Sigmoid colon (tissue), 6 donors: ENCODE measurements at regions not wholly inside any gene's neighbourhood (a gene's known extent, or its start where the extent isn't known, plus 50 kb on each side); places are given as distances from the start of the nearest gene placed in this dataset.

Experiments used
- DNase-seq: peaks from one replicate; pipeline ENCODE4 v3.0.0-alpha.2; 2019
- H3K27ac ChIP-seq, 4 donors: fragments of 200-600 bp; sonication (generic); one replicate each; pipeline ENCODE4 v1.5.1; 2016 to 2019; ENCODE audit warnings: mild to moderate bottlenecking in 1 of 4
- H3K27me3 ChIP-seq, 3 donors: fragments of 200-600 bp; sonication (generic); one replicate each; pipeline ENCODE4 v1.5.1; 2019; ENCODE audit warnings: mild to moderate bottlenecking in 1 of 3
- H3K36me3 ChIP-seq, 4 donors: fragments of 200-600 bp; sonication (generic); one replicate each; pipeline ENCODE4 v1.5.1; 2016 to 2019
- H3K4me1 ChIP-seq, 4 donors: fragments of 200-600 bp; sonication (generic); one replicate each; pipeline ENCODE4 v1.5.1; 2017 to 2019
- H3K4me3 ChIP-seq, 4 donors: fragments of 200-600 bp; sonication (generic); one replicate each; pipeline ENCODE4 v1.5.1; 2017 to 2019; ENCODE audit warnings: mild to moderate bottlenecking in 2 of 4, moderate library complexity in 1 of 4
- H3K9me3 ChIP-seq, 4 donors: fragments of 200-600 bp in 3 of 4; sonication (generic) in 3 of 4; one replicate each; pipeline versions ENCODE4 v1.5.1 to v1.6.1; 2013 to 2019
- CTCF ChIP-seq, 4 experiments: fragments of 450-650 bp in 3 of 4; fragments of 200-600 bp in 1 of 4; IDR thresholded peaks; one replicate each; pipeline ENCODE4 v1.5.1; 2016 to 2019; ENCODE audit warnings: antibody characterized with exemption in 4 of 4, mild to moderate bottlenecking in 3 of 4, moderate library complexity in 2 of 4
- EP300 ChIP-seq, 4 donors: sonication (generic); formaldehyde crosslinking; IDR thresholded peaks; one replicate each; pipeline ENCODE4 v1.6.1; 2017; ENCODE audit warnings: antibody characterized with exemption in 4 of 4
- POLR2A ChIP-seq, 2 donors: fragments of 450-650 bp; IDR thresholded peaks; one replicate each; pipeline ENCODE4 v1.6.1; 2016; ENCODE audit warnings: antibody characterized with exemption in 2 of 2, mild to moderate bottlenecking in 2 of 2, moderate library complexity in 2 of 2
- POLR2AphosphoS5 ChIP-seq, 4 donors: sonication (generic); formaldehyde crosslinking; IDR thresholded peaks; one replicate each; pipeline ENCODE4 v1.6.1; 2017; ENCODE audit warnings: antibody characterized with exemption in 4 of 4
- WGBS, 2 donors: extraction: QIAGEN DNeasy Blood & Tissue Kit; methylation state at CpG; one replicate each; pipeline ENCODE4 v1.1.7; 2013; 5-methylcytosine and 5-hydroxymethylcytosine counted together
- intact Hi-C: fragments of 100-400 bp; cut with DNase I; formaldehyde crosslinking; loops from one replicate; pipeline ENCODE4 v1.15.1; 2023
- donor health status: healthy with polysubstance abuse.
- donor health status: healthy.

GRCh38 chr2:81148323-81148722 lies 843.8 kb upstream of the LRRTM1 start:
- H3K4me3 ChIP-seq = no peak overlapping the region
- 79 to 82% methylated on average over 4 of the region's 4 CpGs for WGBS, 2 donors
- DNase-seq = no peak
- no peaks in the 10 kb centered on the region for H3K36me3 ChIP-seq
- no peaks in the 10 kb centered on the region for H3K4me1 ChIP-seq
- H3K27me3 ChIP-seq = no peaks in the 10 kb centered on the region
- no peak overlapping the region for H3K27ac ChIP-seq
- TF ChIP-seq CTCF (IDR thresholded peaks at IDR 0.05) (no peak), EP300 (IDR thresholded peaks at IDR 0.05) (no peak), POLR2A (IDR thresholded peaks at IDR 0.05) (no peak), POLR2AphosphoS5 (IDR thresholded peaks at IDR 0.05) (no peak)
- H3K9me3 ChIP-seq = no peaks in the 10 kb centered on the region
- intact Hi-C loops = no loop called here

GRCh38 chr2:81136296-81136695 lies 831.7 kb upstream of the LRRTM1 start:
- Histone ChIP-seq H3K4me3 (no peak overlapping the region), H3K27me3 (no peaks in the 10 kb centered on the region), H3K4me1 (no peaks in the 10 kb centered on the region), H3K27ac (no peak overlapping the region), H3K36me3 (no peaks in the 10 kb centered on the region), H3K9me3 (peaks cover 0 to 6% (median 0%) of the 10 kb centered on the region in 4 donors)
- TF ChIP-seq EP300 (IDR thresholded peaks at IDR 0.05) (no peak), POLR2A (IDR thresholded peaks at IDR 0.05) (no peak), CTCF (IDR thresholded peaks at IDR 0.05) (no peak)
- DNase-seq = no peak
- intact Hi-C loops = no loop called here

DNA sequence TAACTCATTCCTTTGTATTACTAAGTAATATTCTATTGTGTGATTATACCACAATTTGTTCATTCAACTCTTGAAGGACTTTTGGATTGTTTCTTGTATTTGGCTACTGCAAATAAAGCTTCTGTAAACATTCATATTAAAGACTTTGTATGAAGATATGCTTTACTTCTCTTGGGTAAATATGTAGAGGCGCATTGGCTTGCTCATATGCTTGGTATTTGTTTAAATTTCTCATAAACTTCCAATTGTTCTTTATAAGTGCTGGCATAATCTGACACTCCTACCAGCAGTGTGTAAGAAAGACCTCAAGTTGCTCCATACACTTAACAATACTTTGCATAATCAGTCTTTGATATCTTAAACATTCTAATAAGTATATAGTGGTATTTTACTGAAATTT lies 792.8 kb upstream of the LRRTM1 start:
- TF ChIP-seq POLR2A (IDR thresholded peaks at IDR 0.05) (no peak), EP300 (IDR thresholded peaks at IDR 0.05) (no peak), POLR2AphosphoS5 (IDR thresholded peaks at IDR 0.05) (no peak), CTCF (IDR thresholded peaks at IDR 0.05) (no peak)
- Histone ChIP-seq H3K27ac (no peak overlapping the region), H3K4me3 (no peak overlapping the region), H3K27me3 (no peaks in the 10 kb centered on the region), H3K9me3 (no peaks in the 10 kb centered on the region), H3K4me1 (no peaks in the 10 kb centered on the region), H3K36me3 (no peaks in the 10 kb centered on the region)
- intact Hi-C loops = no loop called here
- WGBS, 2 donors = 41 to 73% methylated on average over 1 of the region's 1 CpG
- DNase-seq = no peak

- TF ChIP-seq POLR2AphosphoS5 (IDR thresholded peaks at IDR 0.05) (no peak), POLR2A (IDR thresholded peaks at IDR 0.05) (no peak), CTCF (IDR thresholded peaks at IDR 0.05) (no peak), EP300 (IDR thresholded peaks at IDR 0.05) (no peak)
- no peaks in the 10 kb centered on the region for H3K27me3 ChIP-seq
- H3K36me3 ChIP-seq = no peaks in the 10 kb centered on the region
- no peaks in the 10 kb centered on the region for H3K4me1 ChIP-seq
- DNase-seq = no peak
- intact Hi-C loops = no loop called here
- no peak overlapping the region for H3K4me3 ChIP-seq
- no peaks in the 10 kb centered on the region for H3K9me3 ChIP-seq
- H3K27ac ChIP-seq = no peak overlapping the region
Measured at GRCh38 chr2:81093031-81093430, 788.5 kb upstream of the LRRTM1 start.

- Histone ChIP-seq H3K27me3 (no peaks in the 10 kb centered on the region), H3K9me3 (peaks cover 0 to 2% (median 0%) of the 10 kb centered on the region in 4 donors), H3K36me3 (no peaks in the 10 kb centered on the region), H3K4me1 (no peaks in the 10 kb centered on the region), H3K4me3 (no peak overlapping the region), H3K27ac (no peak overlapping the region)
- intact Hi-C loops = no loop called here
- no peak for DNase-seq
- TF ChIP-seq EP300 (IDR thresholded peaks at IDR 0.05) = no peak
- no peak for TF ChIP-seq POLR2AphosphoS5 (IDR thresholded peaks at IDR 0.05)
- no peak for TF ChIP-seq POLR2A (IDR thresholded peaks at IDR 0.05)
- whole genome bisulfite sequencing, 2 donors = 62 to 80% methylated on average over 3 of the region's 3 CpGs
Measured at GRCh38 chr2:81087646-81088045, 783.1 kb upstream of the LRRTM1 start.
